SK-N-SH (cell line): ENCODE measurements at regions not wholly inside any gene's neighbourhood (a gene's known extent, or its start where the extent isn't known, plus 50 kb on each side); places are given as distances from the start of the nearest gene placed in this dataset.

Experiments used
- CTCF ChIA-PET: fragments of 300-600, 350-600 bp; formaldehyde crosslinking; extraction: SDS; loops from one replicate; lab custom pipeline; 2021; lab: Yijun Ruan, JAX
- POLR2A ChIA-PET: fragments of 350-600 bp; sonication (Branson Sonifier 250); formaldehyde crosslinking; extraction: SDS; loops from one replicate; lab custom pipeline; 2020; ENCODE audit warnings: antibody characterized with exemption, inconsistent platforms; lab: Yijun Ruan, JAX
- DNase-seq: peaks from one replicate; pipeline ENCODE4 v3.0.0; 2012
- H2AFZ ChIP-seq: fragments of 200-600 bp; sonication (generic); 2 replicates; pipeline ENCODE4 v1.8.1; 2016; ENCODE audit warnings: antibody characterized with exemption, mild to moderate bottlenecking, low read depth
- H3F3A ChIP-seq: fragments of 200-600 bp; sonication (generic); replicated peaks from 2 replicates; pipeline ENCODE3; 2016; ENCODE audit warnings: antibody characterized with exemption, mild to moderate bottlenecking; ENCODE audit not compliant: insufficient read depth
- H3K27ac ChIP-seq, 2 experiments: fragments of 200-500 bp in 1 of 2; fragments of 200-600 bp in 1 of 2; sonication (Bioruptor generic) in 1 of 2; sonication (generic), shearing (Covaris generic) in 1 of 2; 2 replicates each; pipeline versions ENCODE4 v1.5.1 to v1.6.1; 2014 to 2016; ENCODE audit warnings: low read depth in 2 of 2, inconsistent platforms in 1 of 2, low read length in 1 of 2, mild to moderate bottlenecking in 1 of 2, mixed read lengths in 1 of 2
- H3K27me3 ChIP-seq: fragments of 200-600 bp; sonication (generic), shearing (Covaris generic); 2 replicates; pipeline ENCODE4 v1.6.1; 2016; ENCODE audit warnings: mixed run types; ENCODE audit not compliant: insufficient read depth
- H3K36me3 ChIP-seq, 2 experiments: fragments of 200-500 bp in 1 of 2; fragments of 200-600 bp in 1 of 2; sonication (Bioruptor generic) in 1 of 2; sonication (generic) in 1 of 2; replicated peaks in 1 of 2; 2 replicates each; pipeline versions ENCODE3 to v1.5.1; 2014 to 2016; ENCODE audit warnings: low read length in 1 of 2, mild to moderate bottlenecking in 1 of 2; ENCODE audit not compliant: insufficient read depth in 2 of 2, control insufficient read depth in 1 of 2
- H3K4me1 ChIP-seq, 2 experiments: fragments of 200-500 bp in 1 of 2; fragments of 200-600 bp in 1 of 2; sonication (Bioruptor generic) in 1 of 2; sonication (generic), shearing (Covaris generic) in 1 of 2; 2 replicates each; pipeline versions ENCODE4 v1.5.1 to v1.6.1; 2014 to 2016; ENCODE audit warnings: low read depth in 1 of 2, low read length in 1 of 2, mixed run types in 1 of 2; ENCODE audit not compliant: insufficient read depth in 2 of 2, control insufficient read depth in 1 of 2
- H3K4me2 ChIP-seq: fragments of 200-600 bp; sonication (generic), shearing (Covaris generic); 2 replicates; pipeline ENCODE4 v1.6.1; 2017; ENCODE audit warnings: mixed run types
- H3K4me3 ChIP-seq, 2 experiments: fragments of 200-500 bp in 1 of 2; fragments of 200-600 bp in 1 of 2; sonication (Bioruptor generic) in 1 of 2; sonication (generic), shearing (Covaris generic) in 1 of 2; 2 replicates each; pipeline versions ENCODE4 v1.5.1 to v1.8.1; 2014 to 2016; ENCODE audit warnings: low read depth in 2 of 2, inconsistent platforms in 1 of 2, low read length in 1 of 2, mild to moderate bottlenecking in 1 of 2, mixed read lengths in 1 of 2, moderate library complexity in 1 of 2
- H3K79me2 ChIP-seq: fragments of 200-600 bp; sonication (generic); 2 replicates; pipeline ENCODE4 v1.8.1; 2017; ENCODE audit warnings: mild to moderate bottlenecking; ENCODE audit not compliant: insufficient read depth
- H3K9ac ChIP-seq: fragments of 200-600 bp; sonication (generic); 2 replicates; pipeline ENCODE4 v1.6.1; 2017; ENCODE audit warnings: mixed run types
- H3K9me2 ChIP-seq: fragments of 200-600 bp; sonication (generic); 2 replicates; pipeline ENCODE4 v1.6.1; 2017; ENCODE audit warnings: mixed run types
- H3K9me3 ChIP-seq: fragments of 200-600 bp; sonication (generic); 2 replicates; pipeline ENCODE4 v1.6.1; 2017; ENCODE audit warnings: mixed run types, mild to moderate bottlenecking, moderate library complexity
- H4K20me1 ChIP-seq: fragments of 200-600 bp; sonication (generic); 2 replicates; pipeline ENCODE4 v1.6.1; 2017; ENCODE audit warnings: mild to moderate bottlenecking, mixed run types; ENCODE audit not compliant: insufficient read depth
- ELF1 ChIP-seq: IDR thresholded peaks from 2 replicates; pipeline ENCODE4 v1.4.0; 2012
- EP300 ChIP-seq, 2 experiments: IDR thresholded peaks; 2 replicates each; pipeline versions ENCODE4 v1.4.0 to v1.6.1; 2012; ENCODE audit warnings: borderline replicate concordance in 1 of 2, low read depth in 1 of 2, low read length in 1 of 2
- EZH2phosphoT487 ChIP-seq: fragments of 200-600 bp; sonication (generic); IDR thresholded peaks from 2 replicates; pipeline ENCODE4 v1.6.1; 2017; ENCODE audit warnings: low read depth, mixed run types, mild to moderate bottlenecking, antibody characterized with exemption, moderate library complexity, borderline replicate concordance
- GATA2 ChIP-seq: sonication (generic); formaldehyde crosslinking; IDR thresholded peaks from 2 replicates; pipeline ENCODE4 v1.5.0; 2020; ENCODE audit warnings: mild to moderate bottlenecking, missing genetic modification reagents
- MXI1 ChIP-seq: IDR thresholded peaks from 2 replicates; pipeline ENCODE4 v1.6.1; 2012; ENCODE audit warnings: mild to moderate bottlenecking, low read depth, low read length, improper control_type of control experiment
- NFIC ChIP-seq: IDR thresholded peaks from 2 replicates; pipeline ENCODE4 v1.4.0; 2012; ENCODE audit warnings: borderline replicate concordance
- NRF1 ChIP-seq: IDR thresholded peaks from 2 replicates; pipeline ENCODE4 v1.6.1; 2012; ENCODE audit warnings: low read depth, mild to moderate bottlenecking, low read length
- PBX3 ChIP-seq: IDR thresholded peaks from 2 replicates; pipeline ENCODE4; 2012
- POLR2AphosphoS5 ChIP-seq: IDR thresholded peaks from 2 replicates; pipeline ENCODE4 v1.6.1; 2012; ENCODE audit warnings: low read depth, low read length
- RAD21 ChIP-seq: IDR thresholded peaks from 2 replicates; pipeline ENCODE4 v1.6.1; 2012; ENCODE audit warnings: mild to moderate bottlenecking, low read length
- RCOR1 ChIP-seq: fragments of 150-350 bp; IDR thresholded peaks from 2 replicates; pipeline ENCODE4 v1.6.1; 2017; ENCODE audit warnings: antibody characterized with exemption, low read length
- RFX5 ChIP-seq: IDR thresholded peaks from 2 replicates; pipeline ENCODE4 v1.6.1; 2012; ENCODE audit warnings: mild to moderate bottlenecking, improper control_type of control experiment, low read length
- SIN3A ChIP-seq: IDR thresholded peaks from 2 replicates; pipeline ENCODE4 v1.6.1; 2012; ENCODE audit warnings: low read depth, mild to moderate bottlenecking, low read length, moderate library complexity, borderline replicate concordance
- SMC3 ChIP-seq: IDR thresholded peaks from 2 replicates; pipeline ENCODE4 v1.6.1; 2012; ENCODE audit warnings: low read depth, low read length, improper control_type of control experiment
- TAF1 ChIP-seq: IDR thresholded peaks from 2 replicates; pipeline ENCODE4 v1.6.1; 2012; ENCODE audit warnings: low read depth, mild to moderate bottlenecking, low read length, moderate library complexity, borderline replicate concordance
- TCF12 ChIP-seq: IDR thresholded peaks from 2 replicates; pipeline ENCODE4 v1.4.0; 2012
- YY1 ChIP-seq: IDR thresholded peaks from 2 replicates; pipeline ENCODE4 v1.4.0; 2012; ENCODE audit warnings: low read depth, mild to moderate bottlenecking
- WGBS: methylation state at CpG from one replicate; pipeline ENCODE4 v1.1.6; 2017; ENCODE audit warnings: low lambda C conversion rate; 5-methylcytosine and 5-hydroxymethylcytosine counted together
- TF ChIP-seq, protein P1 (sequence below): IDR thresholded peaks from 2 replicates; pipeline ENCODE4 v1.4.0; 2012; ENCODE audit warnings: low read depth, borderline replicate concordance
- TF ChIP-seq, protein P2 (sequence below): fragments of 200-600 bp; sonication (generic); IDR thresholded peaks from 2 replicates; pipeline ENCODE4 v1.6.1; 2017; ENCODE audit warnings: antibody characterized with exemption, mild to moderate bottlenecking, moderate library complexity

- DNase-seq = no peak
- H3K4me2 ChIP-seq = no peak overlapping the region
- H3K4me3 ChIP-seq = no peak overlapping the region
- H3K9ac ChIP-seq = no peak overlapping the region
- no peaks in the 10 kb centered on the region for H3K79me2 ChIP-seq
- no peaks in the 10 kb centered on the region for H4K20me1 ChIP-seq
- H2AFZ ChIP-seq = no peak overlapping the region
- H3K36me3 ChIP-seq = no peaks in the 10 kb centered on the region
- H3K27ac ChIP-seq = no peak overlapping the region
- no peaks in the 10 kb centered on the region for H3K27me3 ChIP-seq
- no peaks in the 10 kb centered on the region for H3K9me3 ChIP-seq
- 89% methylated on average over 1 of the region's 1 CpG for WGBS
- ChIA-PET CTCF (interaction anchor here (0.6 kb wide), 1 partner anchor 449 kb away, joined by 3 read pairs; no protein-coding TSS in a partner anchor), POLR2A (no interaction called here)
- no peak for TF ChIP-seq EP300 (IDR thresholded peaks at IDR 0.05; ENCODE audit: borderline replicate concordance in 1 of 2, low read depth in 1 of 2, low read length in 1 of 2)
- no peak for TF ChIP-seq RFX5
- TF ChIP-seq ELF1 = no peak
- TF ChIP-seq NRF1 = no peak
- TF ChIP-seq YY1 = no peak
- no peak for TF ChIP-seq TCF12
- TF ChIP-seq PBX3 = no peak
- no peak for TF ChIP-seq GATA2
- TF ChIP-seq POLR2AphosphoS5 = no peak
- no peak for TF ChIP-seq SIN3A
- TF ChIP-seq SMC3 = no peak
- no peak for TF ChIP-seq TAF1
- no peak for TF ChIP-seq NFIC
- no peak for TF ChIP-seq RAD21
- TF ChIP-seq, protein P1, sequence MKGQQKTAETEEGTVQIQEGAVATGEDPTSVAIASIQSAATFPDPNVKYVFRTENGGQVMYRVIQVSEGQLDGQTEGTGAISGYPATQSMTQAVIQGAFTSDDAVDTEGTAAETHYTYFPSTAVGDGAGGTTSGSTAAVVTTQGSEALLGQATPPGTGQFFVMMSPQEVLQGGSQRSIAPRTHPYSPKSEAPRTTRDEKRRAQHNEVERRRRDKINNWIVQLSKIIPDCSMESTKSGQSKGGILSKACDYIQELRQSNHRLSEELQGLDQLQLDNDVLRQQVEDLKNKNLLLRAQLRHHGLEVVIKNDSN = no peak
- TF ChIP-seq RCOR1 = no peak
- TF ChIP-seq, protein P2, sequence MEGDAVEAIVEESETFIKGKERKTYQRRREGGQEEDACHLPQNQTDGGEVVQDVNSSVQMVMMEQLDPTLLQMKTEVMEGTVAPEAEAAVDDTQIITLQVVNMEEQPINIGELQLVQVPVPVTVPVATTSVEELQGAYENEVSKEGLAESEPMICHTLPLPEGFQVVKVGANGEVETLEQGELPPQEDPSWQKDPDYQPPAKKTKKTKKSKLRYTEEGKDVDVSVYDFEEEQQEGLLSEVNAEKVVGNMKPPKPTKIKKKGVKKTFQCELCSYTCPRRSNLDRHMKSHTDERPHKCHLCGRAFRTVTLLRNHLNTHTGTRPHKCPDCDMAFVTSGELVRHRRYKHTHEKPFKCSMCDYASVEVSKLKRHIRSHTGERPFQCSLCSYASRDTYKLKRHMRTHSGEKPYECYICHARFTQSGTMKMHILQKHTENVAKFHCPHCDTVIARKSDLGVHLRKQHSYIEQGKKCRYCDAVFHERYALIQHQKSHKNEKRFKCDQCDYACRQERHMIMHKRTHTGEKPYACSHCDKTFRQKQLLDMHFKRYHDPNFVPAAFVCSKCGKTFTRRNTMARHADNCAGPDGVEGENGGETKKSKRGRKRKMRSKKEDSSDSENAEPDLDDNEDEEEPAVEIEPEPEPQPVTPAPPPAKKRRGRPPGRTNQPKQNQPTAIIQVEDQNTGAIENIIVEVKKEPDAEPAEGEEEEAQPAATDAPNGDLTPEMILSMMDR = no peak
- TF ChIP-seq MXI1 = no peak
- TF ChIP-seq EZH2phosphoT487 = no peak
- H3K4me1 ChIP-seq = no peaks in the 10 kb centered on the region; a peak in 1 of 4 replicates
- no peaks in the 10 kb centered on the region for H3K9me2 ChIP-seq
- no peaks in the 10 kb centered on the region for H3F3A ChIP-seq
Observed at GRCh38 chr5:143695941-143696340, 116.0 kb upstream of the HMHB1 start.
